Endothelial cell of umbilical vein (primary cell): ENCODE measurements at regions not wholly inside any gene's neighbourhood (a gene's known extent, or its start where the extent isn't known, plus 50 kb on each side); places are given as distances from the start of the nearest gene placed in this dataset.

Experiments
- BruUV-seq: library from RNA; stranded (reverse); fragments of 400-500 nt; replicated peaks from 2 replicates; lab custom pipeline; 2021; lab: Mats Ljungman, UMichigan
- CTCF ChIA-PET: fragments of 300-600, 350-600 bp; sonication (Branson Sonifier 250); formaldehyde crosslinking; loops from one replicate; lab custom pipeline; 2021; ENCODE audit warnings: antibody characterized with exemption, inconsistent platforms; lab: Charles Lee
- POLR2A ChIA-PET: fragments of 300-600, 350-600 bp; sonication (Branson Sonifier 250); formaldehyde crosslinking; loops from one replicate; lab custom pipeline; 2021; ENCODE audit warnings: antibody characterized with exemption, inconsistent platforms; lab: Charles Lee
- DNase-seq: peaks from one replicate; pipeline ENCODE4 v3.0.0-alpha.2; 2011; ENCODE audit warnings: low read depth, low spot score
- FAIRE-seq: peaks from 2 replicates; lab custom pipeline; 2011; peaks lifted over from hg19 to GRCh38; lab: Jason Lieb, UNC
- H2AFZ ChIP-seq: 2 replicates; pipeline ENCODE4 v1.6.0; 2012; ENCODE audit warnings: low read depth, low read length, control low read depth, inconsistent platforms
- H3K27ac ChIP-seq: 2 replicates; pipeline ENCODE4 v1.5.1; 2011; ENCODE audit warnings: low read depth, mild to moderate bottlenecking, control low read depth, low read length, moderate library complexity; ENCODE audit not compliant: insufficient read depth
- H3K27me3 ChIP-seq, 2 experiments: 2 replicates each; pipeline versions ENCODE4 v1.6.0 to v1.6.1; 2011; ENCODE audit warnings: low read length in 2 of 2, mixed read lengths in 1 of 2; ENCODE audit not compliant: control insufficient read depth in 2 of 2, insufficient read depth in 2 of 2
- H3K36me3 ChIP-seq, 2 experiments: 2 replicates in 1 of 2; 3 replicates in 1 of 2; pipeline ENCODE4 v1.5.1; 2011; ENCODE audit warnings: low read length in 2 of 2, mild to moderate bottlenecking in 1 of 2, moderate library complexity in 1 of 2; ENCODE audit not compliant: control insufficient read depth in 2 of 2, insufficient read depth in 2 of 2; ENCODE audit errors: extremely low read depth in 1 of 2
- H3K4me1 ChIP-seq: 3 replicates; pipeline ENCODE4 v1.5.1; 2011; ENCODE audit warnings: mild to moderate bottlenecking, low read length; ENCODE audit not compliant: control insufficient read depth, insufficient read depth; ENCODE audit errors: extremely low read depth
- H3K4me2 ChIP-seq: 2 replicates; pipeline ENCODE4 v1.6.1; 2011; ENCODE audit warnings: low read length, control low read depth, mixed read lengths; ENCODE audit not compliant: insufficient read depth
- H3K4me3 ChIP-seq, 3 experiments: fragments of 200-600 bp in 1 of 3; sonication (generic), shearing (Covaris generic) in 1 of 3; replicated peaks in 1 of 3; 2 replicates each; pipeline ENCODE4 v1.5.1; 2011 to 2016; ENCODE audit warnings: control low read depth in 3 of 3, low read length in 3 of 3, mild to moderate bottlenecking in 2 of 3, inconsistent platforms in 1 of 3, low read depth in 1 of 3, moderate library complexity in 1 of 3; ENCODE audit not compliant: insufficient read depth in 1 of 3
- H3K79me2 ChIP-seq: 2 replicates; pipeline ENCODE4 v1.6.0; 2012; ENCODE audit warnings: low read length, inconsistent platforms; ENCODE audit not compliant: control insufficient read depth, insufficient read depth
- H3K9ac ChIP-seq: replicated peaks from 2 replicates; pipeline ENCODE3; 2011; ENCODE audit warnings: low read length, control low read depth; ENCODE audit not compliant: insufficient read depth; ENCODE audit errors: extremely low read depth
- H3K9me1 ChIP-seq: replicated peaks from 3 replicates; pipeline ENCODE4 v1.6.0; 2011; ENCODE audit warnings: mild to moderate bottlenecking, low read length; ENCODE audit not compliant: control insufficient read depth, insufficient read depth; ENCODE audit errors: extremely low read depth
- H3K9me3 ChIP-seq: replicated peaks from 2 replicates; pipeline ENCODE4 v1.5.1; 2012; ENCODE audit warnings: low read length, inconsistent platforms; ENCODE audit not compliant: control insufficient read depth, insufficient read depth
- H4K20me1 ChIP-seq: replicated peaks from 2 replicates; pipeline ENCODE3; 2011; ENCODE audit warnings: mild to moderate bottlenecking, low read length; ENCODE audit not compliant: control insufficient read depth, insufficient read depth; ENCODE audit errors: extremely low read depth
- CTCF ChIP-seq, 2 donors: IDR thresholded peaks; 1 replicate in 1 of 2; 2 replicates in 1 of 2; pipeline ENCODE4 v1.5.1; 2011; ENCODE audit warnings: low read length in 2 of 2, mild to moderate bottlenecking in 2 of 2, moderate library complexity in 2 of 2, control low read depth in 1 of 2, inconsistent platforms in 1 of 2, low read depth in 1 of 2; ENCODE audit not compliant: insufficient read depth in 1 of 2; ENCODE audit errors: extremely low read depth in 1 of 2
- FOS ChIP-seq: IDR thresholded peaks from 2 replicates; pipeline ENCODE4 v1.6.1; 2011; ENCODE audit warnings: mild to moderate bottlenecking, low read length, moderate library complexity, borderline replicate concordance; ENCODE audit not compliant: insufficient read depth
- GATA2 ChIP-seq: IDR thresholded peaks from 2 replicates; pipeline ENCODE4 v1.7.0; 2011; ENCODE audit warnings: low read depth, mild to moderate bottlenecking, moderate library complexity, mixed read lengths, low read length; ENCODE audit not compliant: insufficient read length, insufficient read depth
- JUN ChIP-seq: IDR thresholded peaks from 2 replicates; pipeline ENCODE4 v1.6.1; 2011; ENCODE audit warnings: borderline replicate concordance, low read depth; ENCODE audit not compliant: insufficient read length, insufficient read depth
- MAX ChIP-seq: IDR thresholded peaks from 2 replicates; pipeline ENCODE4 v1.6.1; 2011; ENCODE audit not compliant: insufficient read depth, insufficient read length
- MYC ChIP-seq: IDR thresholded peaks from one replicate; pipeline ENCODE4 v1.6.1; 2011; ENCODE audit warnings: mild to moderate bottlenecking, low read depth, low read length
- POLR2AphosphoS5 ChIP-seq: IDR thresholded peaks from 2 replicates; pipeline ENCODE4 v1.6.1; 2012; ENCODE audit warnings: low read depth, mild to moderate bottlenecking, control low read depth, low read length, moderate library complexity; ENCODE audit not compliant: insufficient read depth
- dilution Hi-C: fragments of 300-500 bp; cut with MboI; formaldehyde crosslinking; loops from one replicate; pipeline ENCODE4 v1.15.0; 2019; ENCODE audit warnings: low sequenced_read_pairs; ENCODE audit not compliant: extremely low pct_ligation_motif_present
- intact Hi-C: fragments of 100-400 bp; cut with micrococcal nuclease; formaldehyde crosslinking; loops from one replicate; pipeline ENCODE4 v1.10.0; 2022

- no peak overlapping the region for H2AFZ ChIP-seq
- no peak for TF ChIP-seq GATA2
- no peak for TF ChIP-seq JUN
- TF ChIP-seq CTCF (IDR thresholded peaks at IDR 0.05; ENCODE audit: extremely low read depth in 1 of 2, insufficient read depth in 1 of 2, low read depth in 1 of 2, low read length in 2 of 2) = peak in 1 of 2 donors; percentile 2
These were observed 52.4 kb upstream of the CLMP start for GRCh38 chr11:123247496-123247799.

DNA sequence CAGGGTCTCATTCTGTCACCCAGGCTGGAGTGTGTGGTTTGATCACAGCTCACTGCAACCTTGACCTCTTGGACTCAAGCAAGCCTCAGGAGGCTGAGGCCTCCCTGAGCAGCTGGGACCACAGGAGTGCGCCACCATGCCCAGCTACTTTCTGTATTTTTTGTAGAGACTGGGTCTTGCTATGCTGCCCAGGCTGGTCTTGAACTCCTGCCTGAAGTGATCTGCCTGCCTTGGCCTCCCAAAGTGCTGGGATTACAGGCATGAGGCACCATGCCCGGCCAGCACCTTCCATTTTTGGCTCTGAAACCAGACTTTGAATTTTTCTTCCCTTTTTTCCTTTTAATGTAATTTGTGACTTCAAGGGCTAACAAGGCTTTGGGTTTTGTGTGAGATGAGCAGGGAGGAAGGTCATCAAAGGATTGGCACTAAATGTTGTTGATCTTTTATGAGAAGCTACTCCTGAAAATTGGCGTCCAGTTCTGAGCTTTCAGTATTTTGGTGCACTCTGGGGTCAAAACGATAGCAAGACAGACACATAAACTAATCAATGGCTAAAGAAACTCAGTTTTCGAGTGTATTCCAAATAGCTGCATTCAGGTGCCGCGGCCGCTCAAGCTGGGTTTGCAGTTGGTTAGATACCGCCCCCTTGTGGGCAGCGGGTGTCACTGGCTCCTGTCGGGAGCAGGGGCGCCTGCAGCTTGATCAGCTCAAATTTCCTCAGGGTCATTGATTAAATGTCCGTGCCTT is 51.9 kb upstream of the CLMP start:
- DNase-seq (peak; percentile 68), FAIRE-seq (peak; percentile 93)
- no peak overlapping the region for H2AFZ ChIP-seq
- H3K4me2 ChIP-seq = no peak overlapping the region
- H3K4me1 ChIP-seq = no peaks in the 10 kb centered on the region
- H3K9me1 ChIP-seq = no peaks in the 10 kb centered on the region
- no TSS peak for BruUV-seq
- no peaks in the 10 kb centered on the region for H3K79me2 ChIP-seq
- no peaks in the 10 kb centered on the region for H3K9me3 ChIP-seq
- H3K27ac ChIP-seq = no peak overlapping the region
- peaks cover 0 to 4% of the 10 kb centered on the region in 2 experiments for H3K27me3 ChIP-seq
- H3K36me3 ChIP-seq = no peaks in the 10 kb centered on the region
- CTCF ChIA-PET = interaction anchor here (0.6 to 7.0 kb wide), 59 partner anchors 9 to 264 kb away, joined by 3 to 587 read pairs (median 5); partner anchors contain the start of genes CLMP and HSPA8
- TF ChIP-seq GATA2 (no peak), POLR2AphosphoS5 (no peak), CTCF (IDR thresholded peaks at IDR 0.05; ENCODE audit: extremely low read depth in 1 of 2, insufficient read depth in 1 of 2, low read depth in 1 of 2, low read length in 2 of 2) (peak; percentile 96 to 98), FOS (no peak), JUN (no peak), MYC (no peak), MAX (no peak)
- H3K9ac ChIP-seq = no peak overlapping the region
- POLR2A ChIA-PET = interaction anchor here (1.0 kb wide), 2 partner anchors 144 to 185 kb away, joined by 6 read pairs; partner anchors contain the start of gene HSPA8
- no peak overlapping the region for H3K4me3 ChIP-seq
- dilution Hi-C loops = no loop called here
- no peaks in the 10 kb centered on the region for H4K20me1 ChIP-seq
- intact Hi-C loops = loop anchor here (1.0 kb wide), 4 partner anchors 81 to 231 kb away; no protein-coding TSS in a partner anchor

More at GRCh38 chr11:123247496-123247799, 52.4 kb upstream of the CLMP start:
- Histone ChIP-seq H3K36me3 (no peaks in the 10 kb centered on the region), H3K9me3 (no peaks in the 10 kb centered on the region), H3K4me3 (no peak overlapping the region), H3K4me2 (no peak overlapping the region), H3K79me2 (no peaks in the 10 kb centered on the region), H3K27me3 (peaks cover 0 to 4% of the 10 kb centered on the region in 2 experiments), H3K27ac (no peak overlapping the region), H4K20me1 (no peaks in the 10 kb centered on the region), H3K9me1 (no peaks in the 10 kb centered on the region), H3K4me1 (no peaks in the 10 kb centered on the region), H3K9ac (no peak overlapping the region)
- DNase-seq (no peak), FAIRE-seq (no peak)
- intact Hi-C loops (loop anchor here (1.0 kb wide), 4 partner anchors 81 to 231 kb away; no protein-coding TSS in a partner anchor), dilution Hi-C loops (no loop called here)
- CTCF ChIA-PET = interaction anchor here (0.6 to 7.0 kb wide), 56 partner anchors 9 to 264 kb away, joined by 3 to 587 read pairs (median 5); partner anchors contain the start of genes CLMP and HSPA8
- BruUV-seq = no TSS peak
- POLR2A ChIA-PET = interaction anchor here (1.0 kb wide), 2 partner anchors 145 to 185 kb away, joined by 6 read pairs; partner anchors contain the start of gene HSPA8
